ENCODE measurements at regions not wholly inside any gene's neighbourhood (a gene's known extent, or its start where the extent isn't known, plus 50 kb on each side); places are given as distances from the start of the nearest gene placed in this dataset.

GRCh38 chr20:4581838-4582237, 104.4 kb upstream of the PRNP start:
- no peak for DNase-seq (ENCODE audit: extremely low spot score)
- TF ChIP-seq CTCF (IDR thresholded peaks at IDR 0.05; ENCODE audit: control extremely low read depth, extremely low read depth, low read depth, missing control alignments), result no peak
- ChIA-PET POLR2A (no interaction called here), CTCF (interaction anchor here (1.4 to 1.9 kb wide), 2 partner anchors 10 to 14 kb away, joined by 3 to 5 read pairs; no protein-coding TSS in a partner anchor)

GRCh38 chr20:4578375-4578774, 107.9 kb upstream of the PRNP start:
- POLR2A ChIA-PET, result no interaction called here
- no peak for TF ChIP-seq CTCF (IDR thresholded peaks at IDR 0.05; ENCODE audit: control extremely low read depth, extremely low read depth, low read depth, missing control alignments)
- CTCF ChIA-PET, result no interaction called here
- no peak for DNase-seq (ENCODE audit: extremely low spot score)

GRCh38 chr20:4574356-4574690, 111.9 kb upstream of the PRNP start:
- ChIA-PET CTCF (no interaction called here), POLR2A (no interaction called here)
- no peak for DNase-seq (ENCODE audit: extremely low spot score)
- no peak for TF ChIP-seq CTCF (IDR thresholded peaks at IDR 0.05; ENCODE audit: control extremely low read depth, extremely low read depth, low read depth, missing control alignments)

- DNase-seq (ENCODE audit: extremely low spot score), result no peak
- no peak for TF ChIP-seq CTCF (IDR thresholded peaks at IDR 0.05; ENCODE audit: control extremely low read depth, extremely low read depth, low read depth, missing control alignments)
- POLR2A ChIA-PET, result no interaction called here
- CTCF ChIA-PET, result no interaction called here
Measured at GRCh38 chr20:4573564-4574355, 112.5 kb upstream of the PRNP start.

GRCh38 chr20:4571759-4572531, 114.3 kb upstream of the PRNP start:
- ChIA-PET CTCF (no interaction called here), POLR2A (no interaction called here)
- no peak for TF ChIP-seq CTCF (IDR thresholded peaks at IDR 0.05; ENCODE audit: control extremely low read depth, extremely low read depth, low read depth, missing control alignments)
- no peak for DNase-seq (ENCODE audit: extremely low spot score)

GRCh38 chr20:4569865-4570264, 116.4 kb upstream of the PRNP start:
- POLR2A ChIA-PET, result no interaction called here
- TF ChIP-seq CTCF (IDR thresholded peaks at IDR 0.05; ENCODE audit: control extremely low read depth, extremely low read depth, low read depth, missing control alignments), result no peak
- CTCF ChIA-PET, result interaction anchor here (1.8 kb wide), 1 partner anchor 22 kb away, joined by 5 read pairs; no protein-coding TSS in a partner anchor
- no peak for DNase-seq (ENCODE audit: extremely low spot score)

All from GM10248 (cell line).